MCF 10A (cell line): ENCODE measurements at regions not wholly inside any gene's neighbourhood (a gene's known extent, or its start where the extent isn't known, plus 50 kb on each side); places are given as distances from the start of the nearest gene placed in this dataset.

Experiments
- BruUV-seq: library from RNA; stranded (reverse); fragments of 400-500 nt; replicated peaks from 2 replicates; lab custom pipeline; 2021; lab: Mats Ljungman, UMichigan
- CTCF ChIA-PET: fragments of 300-600 bp; sonication (Branson Sonifier 250); formaldehyde crosslinking; extraction: SDS; loops from one replicate; lab custom pipeline; 2021; ENCODE audit warnings: antibody characterized with exemption, inconsistent platforms; lab: Yijun Ruan, JAX
- POLR2A ChIA-PET: fragments of 300-600, 350-650 bp; sonication (Branson Sonifier 250); formaldehyde crosslinking; extraction: SDS; loops from one replicate; lab custom pipeline; 2020; ENCODE audit warnings: antibody characterized with exemption, inconsistent platforms; lab: Yijun Ruan, JAX
- DNase-seq: peaks from one replicate; pipeline ENCODE4 v3.0.0-alpha.2; 2018; ENCODE audit not compliant: unreplicated experiment
- H3K27ac Mint-ChIP-seq: one replicate; pipeline ENCODE4 v1.8.0; 2022; ENCODE audit warnings: mild to moderate bottlenecking, low read depth, mixed read lengths; ENCODE audit not compliant: unreplicated experiment
- H3K27me3 Mint-ChIP-seq: one replicate; pipeline ENCODE4 v1.8.0; 2022; ENCODE audit warnings: mixed read lengths; ENCODE audit not compliant: insufficient read depth, unreplicated experiment
- H3K36me3 Mint-ChIP-seq: one replicate; pipeline ENCODE4 v1.8.0; 2022; ENCODE audit warnings: mild to moderate bottlenecking, moderate library complexity, mixed read lengths; ENCODE audit not compliant: insufficient read depth, unreplicated experiment
- H3K4me1 Mint-ChIP-seq: one replicate; pipeline ENCODE4 v1.8.0; 2022; ENCODE audit warnings: mixed read lengths; ENCODE audit not compliant: insufficient read depth, unreplicated experiment
- H3K4me3 Mint-ChIP-seq: one replicate; pipeline ENCODE4 v1.8.0; 2022; ENCODE audit warnings: mild to moderate bottlenecking, moderate library complexity, mixed read lengths; ENCODE audit not compliant: unreplicated experiment
- H3K9me3 Mint-ChIP-seq: one replicate; pipeline ENCODE4 v1.8.0; 2022; ENCODE audit warnings: mixed read lengths; ENCODE audit not compliant: unreplicated experiment
- CTCF ChIP-seq: fragments of 200-600 bp; IDR thresholded peaks from one replicate; pipeline ENCODE4 v1.8.0; 2022; ENCODE audit warnings: antibody characterized with exemption, mild to moderate bottlenecking; ENCODE audit not compliant: unreplicated experiment
- intact Hi-C: fragments of 100-400 bp; cut with micrococcal nuclease; formaldehyde crosslinking; loops from 2 replicates; pipeline ENCODE4 v1.14.1; 2022

- Mint-ChIP-seq H3K27me3 (no peaks in the 10 kb centered on the region), H3K27ac (no peak overlapping the region), H3K4me1 (no peaks in the 10 kb centered on the region), H3K36me3 (no peaks in the 10 kb centered on the region), H3K4me3 (no peak overlapping the region), H3K9me3 (peaks cover 40% of the 10 kb centered on the region)
- CTCF ChIA-PET = interaction anchor here (0.5 kb wide), 1 partner anchor 200 kb away, joined by 4 read pairs; no protein-coding TSS in a partner anchor
- intact Hi-C loops = no loop called here
- BruUV-seq = no TSS peak
- POLR2A ChIA-PET = no interaction called here
- no peak for TF ChIP-seq CTCF
- no peak for DNase-seq
Measured at GRCh38 chr7:69272101-69272500, 326.2 kb upstream of the AUTS2 start.

GRCh38 chr7:69276011-69276729, 322.1 kb upstream of the AUTS2 start:
- ChIA-PET CTCF (interaction anchor here (0.5 to 0.7 kb wide), 3 partner anchors 25 to 936 kb away, joined by 3 read pairs; no protein-coding TSS in a partner anchor), POLR2A (no interaction called here)
- BruUV-seq = no TSS peak
- Mint-ChIP-seq H3K27ac (no peak overlapping the region), H3K4me3 (no peak overlapping the region), H3K9me3 (peaks cover 50% of the 10 kb centered on the region), H3K4me1 (no peaks in the 10 kb centered on the region), H3K27me3 (no peaks in the 10 kb centered on the region), H3K36me3 (no peaks in the 10 kb centered on the region)
- no peak for DNase-seq
- TF ChIP-seq CTCF = no peak
- intact Hi-C loops = no loop called here

GRCh38 chr7:69277366-69277765, 320.9 kb upstream of the AUTS2 start:
- no peaks in the 10 kb centered on the region for H3K27me3 Mint-ChIP-seq
- intact Hi-C loops = no loop called here
- no peak for DNase-seq
- no TSS peak for BruUV-seq
- ChIA-PET CTCF (interaction anchor here (0.6 kb wide), 1 partner anchor 15 kb away, joined by 3 read pairs; no protein-coding TSS in a partner anchor), POLR2A (no interaction called here)
- no peak for TF ChIP-seq CTCF
- no peak overlapping the region for H3K4me3 Mint-ChIP-seq
- H3K9me3 Mint-ChIP-seq = peaks cover 40% of the 10 kb centered on the region
- H3K4me1 Mint-ChIP-seq = no peaks in the 10 kb centered on the region
- H3K27ac Mint-ChIP-seq = no peak overlapping the region
- no peaks in the 10 kb centered on the region for H3K36me3 Mint-ChIP-seq

- no peaks in the 10 kb centered on the region for H3K27me3 Mint-ChIP-seq
- peaks cover 51% of the 10 kb centered on the region for H3K9me3 Mint-ChIP-seq
- no TSS peak for BruUV-seq
- ChIA-PET CTCF (interaction anchor here (0.6 kb wide), 1 partner anchor 1906 kb away, joined by 3 read pairs; no protein-coding TSS in a partner anchor), POLR2A (no interaction called here)
- TF ChIP-seq CTCF = no peak
- no peak overlapping the region for H3K27ac Mint-ChIP-seq
- H3K4me1 Mint-ChIP-seq = no peaks in the 10 kb centered on the region
- DNase-seq = no peak
- intact Hi-C loops = no loop called here
- H3K4me3 Mint-ChIP-seq = no peak overlapping the region
- no peaks in the 10 kb centered on the region for H3K36me3 Mint-ChIP-seq
Measured at GRCh38 chr7:69282946-69283345, 315.3 kb upstream of the AUTS2 start.
